ENCODE measurements at regions not wholly inside any gene's neighbourhood (a gene's known extent, or its start where the extent isn't known, plus 50 kb on each side); places are given as distances from the start of the nearest gene placed in this dataset.

DNA sequence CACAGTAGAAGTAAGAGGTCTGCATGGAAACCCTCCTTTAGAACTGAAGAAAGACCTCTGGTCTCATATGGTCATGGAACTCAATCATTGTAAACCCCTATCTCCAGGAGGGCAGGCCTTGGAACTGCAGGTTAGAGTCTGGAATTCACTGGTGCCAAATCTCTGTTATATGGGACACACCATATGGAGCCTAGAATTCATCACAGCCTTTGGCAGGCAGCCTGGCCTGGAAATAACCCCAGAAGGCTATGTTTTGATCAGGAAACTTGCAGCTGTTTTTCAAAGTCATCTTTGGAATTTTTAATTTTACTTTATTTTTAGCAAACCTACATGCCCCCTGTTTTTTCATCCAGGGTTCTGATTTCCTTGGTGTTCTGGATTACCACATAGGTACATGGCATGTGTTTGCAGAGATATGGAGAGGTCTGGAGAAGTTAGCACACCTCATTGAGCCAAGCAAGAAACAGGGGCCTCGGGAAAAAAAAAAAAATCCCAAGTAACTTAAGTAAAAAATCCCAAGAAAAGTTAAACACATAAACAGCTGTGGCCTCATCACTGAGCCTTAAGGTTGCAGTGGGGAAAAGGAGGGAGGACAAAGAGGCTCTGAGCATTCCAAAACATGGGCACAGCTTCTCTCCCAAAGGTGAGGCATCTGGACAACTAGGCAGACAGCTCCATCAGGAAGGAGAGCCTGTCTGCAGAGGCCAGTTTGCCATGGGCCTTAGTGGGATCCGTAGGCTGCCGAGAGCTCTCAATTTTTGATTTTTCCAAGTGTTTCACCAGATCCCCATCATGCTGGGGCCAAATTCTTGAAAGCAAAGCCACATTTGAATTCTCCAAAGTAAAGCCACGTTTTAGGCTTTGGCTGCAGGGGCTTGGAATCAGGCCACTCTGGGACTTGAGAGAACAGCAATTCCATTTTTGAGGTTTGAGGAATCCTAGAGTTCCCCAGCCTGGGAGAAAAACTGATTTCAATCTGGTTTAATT lies 339.6 kb upstream of the TBX3 start:
- no peaks in the 10 kb centered on the region for H3K4me1 Mint-ChIP-seq (ENCODE audit: low read depth)
- no peak overlapping the region for H3K4me3 Mint-ChIP-seq
- no peaks in the 10 kb centered on the region for H3K36me3 Mint-ChIP-seq (ENCODE audit: insufficient read depth)
- ATAC-seq = no peak
- DNase-seq = no peak
- no peaks in the 10 kb centered on the region for H3K27me3 Mint-ChIP-seq (ENCODE audit: low read depth)
- H3K9me3 Mint-ChIP-seq = peaks cover 21% of the 10 kb centered on the region

GRCh38 chr12:115020091-115020490 lies 336.1 kb upstream of the TBX3 start:
- Mint-ChIP-seq H3K4me1 (ENCODE audit: low read depth) (no peaks in the 10 kb centered on the region), H3K36me3 (ENCODE audit: insufficient read depth) (no peaks in the 10 kb centered on the region), H3K9me3 (peaks cover 19% of the 10 kb centered on the region), H3K27me3 (ENCODE audit: low read depth) (peaks cover 2% of the 10 kb centered on the region), H3K4me3 (no peak overlapping the region)
- ATAC-seq = no peak
- DNase-seq = no peak

GRCh38 chr12:115017346-115017745 lies 333.4 kb upstream of the TBX3 start:
- Mint-ChIP-seq H3K36me3 (ENCODE audit: insufficient read depth) (no peaks in the 10 kb centered on the region), H3K27me3 (ENCODE audit: low read depth) (peaks cover 2% of the 10 kb centered on the region), H3K4me1 (ENCODE audit: low read depth) (no peaks in the 10 kb centered on the region), H3K9me3 (peaks cover 24% of the 10 kb centered on the region), H3K4me3 (no peak overlapping the region)
- ATAC-seq (no peak), DNase-seq (no peak)

GRCh38 chr12:115013236-115013981 lies 329.4 kb upstream of the TBX3 start:
- DNase-seq = no peak
- ATAC-seq = no peak
- no peaks in the 10 kb centered on the region for H3K4me1 Mint-ChIP-seq (ENCODE audit: low read depth)
- peaks cover 2% of the 10 kb centered on the region for H3K27me3 Mint-ChIP-seq (ENCODE audit: low read depth)
- peaks cover 15% of the 10 kb centered on the region for H3K9me3 Mint-ChIP-seq
- H3K36me3 Mint-ChIP-seq (ENCODE audit: insufficient read depth) = no peaks in the 10 kb centered on the region
- H3K4me3 Mint-ChIP-seq = no peak overlapping the region

DNA sequence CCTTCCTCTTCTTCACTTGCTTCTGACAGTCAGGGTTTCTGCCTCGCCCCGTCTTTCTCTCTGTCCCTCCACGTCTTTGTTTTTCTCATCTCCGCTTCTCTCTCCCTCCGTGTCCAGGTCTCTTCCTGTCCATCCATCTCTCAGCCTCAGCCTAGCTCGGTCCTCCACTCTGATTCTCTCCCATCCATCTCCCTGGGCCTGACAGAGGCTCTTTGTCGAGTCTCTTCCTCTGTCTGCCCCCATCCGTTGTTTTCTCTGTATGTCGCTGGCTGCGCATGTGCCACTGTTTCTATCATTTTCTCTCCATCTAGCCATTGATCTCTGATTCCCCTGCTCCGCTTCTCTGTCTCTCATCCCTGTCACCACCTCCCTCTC lies 328.9 kb upstream of the TBX3 start:
- no peak for DNase-seq
- H3K36me3 Mint-ChIP-seq (ENCODE audit: insufficient read depth) = no peaks in the 10 kb centered on the region
- no peak for ATAC-seq
- H3K4me1 Mint-ChIP-seq (ENCODE audit: low read depth) = no peaks in the 10 kb centered on the region
- H3K4me3 Mint-ChIP-seq = no peak overlapping the region
- H3K27me3 Mint-ChIP-seq (ENCODE audit: low read depth) = peaks cover 2% of the 10 kb centered on the region
- H3K9me3 Mint-ChIP-seq = peaks cover 10% of the 10 kb centered on the region

GRCh38 chr12:115011703-115012102 lies 327.7 kb upstream of the TBX3 start:
- Mint-ChIP-seq H3K36me3 (ENCODE audit: insufficient read depth) (no peaks in the 10 kb centered on the region), H3K4me3 (no peak overlapping the region), H3K27me3 (ENCODE audit: low read depth) (peaks cover 2% of the 10 kb centered on the region), H3K4me1 (ENCODE audit: low read depth) (no peaks in the 10 kb centered on the region), H3K9me3 (peaks cover 10% of the 10 kb centered on the region)
- no peak for DNase-seq
- ATAC-seq = no peak

DNA sequence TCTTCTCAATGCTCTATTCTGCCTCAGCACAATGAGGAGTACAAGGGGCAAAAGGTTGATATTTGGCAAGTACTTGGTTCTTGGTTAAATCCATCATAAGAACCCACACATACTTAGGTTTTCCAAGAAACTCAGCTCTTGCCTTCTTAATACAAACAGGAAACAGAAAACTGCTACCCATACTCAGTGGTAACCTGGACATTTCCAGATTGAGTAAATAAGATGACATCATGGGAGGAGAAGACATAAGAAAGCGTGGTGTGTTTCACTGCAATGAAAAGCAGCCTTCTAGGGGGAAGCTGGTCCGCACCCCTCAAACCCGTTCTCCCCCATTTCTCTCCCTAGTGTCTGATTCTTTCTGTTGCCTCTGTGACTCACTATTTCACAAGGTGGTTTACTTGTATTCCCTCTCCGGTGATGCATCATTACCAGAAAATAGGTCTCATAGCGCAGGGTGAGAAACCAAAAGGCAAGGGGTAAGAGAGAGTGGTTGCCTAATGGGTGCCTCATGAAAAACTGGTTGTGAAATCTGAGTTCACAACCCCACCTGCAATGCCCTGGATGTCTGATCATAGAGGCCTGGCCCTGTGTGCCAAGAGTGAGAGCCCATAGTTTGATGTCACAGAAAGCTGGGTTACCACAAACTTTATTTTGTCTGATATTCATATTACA lies 326.5 kb upstream of the TBX3 start:
- ATAC-seq = no peak
- Mint-ChIP-seq H3K4me1 (ENCODE audit: low read depth) (no peaks in the 10 kb centered on the region), H3K4me3 (no peak overlapping the region), H3K9me3 (peaks cover 10% of the 10 kb centered on the region), H3K27me3 (ENCODE audit: low read depth) (no peaks in the 10 kb centered on the region), H3K36me3 (ENCODE audit: insufficient read depth) (no peaks in the 10 kb centered on the region)
- DNase-seq = no peak

- no peaks in the 10 kb centered on the region for H3K27me3 Mint-ChIP-seq (ENCODE audit: low read depth)
Measured at GRCh38 chr12:115008929-115009328, 325.0 kb upstream of the TBX3 start.

DNA sequence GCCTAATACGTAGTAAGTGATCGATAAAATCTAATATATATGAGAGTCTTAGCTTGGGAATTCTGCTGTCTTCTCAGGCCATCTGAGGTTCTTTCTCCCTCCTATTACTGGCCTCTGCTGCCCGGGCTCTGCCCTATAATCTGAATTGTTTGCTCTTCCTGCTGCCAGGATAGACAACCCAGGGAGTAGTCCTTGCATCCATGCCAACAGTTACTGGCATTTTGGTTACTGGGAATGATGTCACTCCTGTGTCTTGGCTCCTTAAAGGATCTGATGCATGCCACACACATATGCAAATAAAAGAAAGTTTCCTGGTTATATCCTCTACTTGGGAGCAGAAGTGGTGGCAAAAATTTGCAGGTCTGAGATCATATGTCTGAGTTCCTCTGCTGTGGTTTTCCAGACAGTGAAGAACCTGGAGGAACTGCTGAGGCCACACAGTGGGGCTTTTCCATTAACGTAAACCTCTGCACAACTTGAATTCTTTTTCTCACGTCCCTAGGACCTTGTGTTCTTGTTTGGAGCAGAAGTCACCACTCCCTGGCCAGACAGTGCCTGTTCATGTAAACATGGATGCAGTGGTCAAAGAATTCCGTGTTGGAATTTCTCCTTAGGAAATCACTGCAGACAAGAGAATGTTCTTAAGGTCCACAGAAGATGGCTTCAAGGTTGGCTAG lies 320.6 kb upstream of the TBX3 start:
- Mint-ChIP-seq H3K9me3 (no peaks in the 10 kb centered on the region), H3K36me3 (ENCODE audit: insufficient read depth) (no peaks in the 10 kb centered on the region), H3K27me3 (ENCODE audit: low read depth) (no peaks in the 10 kb centered on the region), H3K4me1 (ENCODE audit: low read depth) (no peaks in the 10 kb centered on the region), H3K4me3 (no peak overlapping the region)
- no peak for ATAC-seq
- DNase-seq = no peak

More at GRCh38 chr12:115008929-115009328, 325.0 kb upstream of the TBX3 start:
- H3K9me3 Mint-ChIP-seq = peaks cover 10% of the 10 kb centered on the region
- no peaks in the 10 kb centered on the region for H3K36me3 Mint-ChIP-seq (ENCODE audit: insufficient read depth)
- H3K4me3 Mint-ChIP-seq = no peak overlapping the region
- ATAC-seq (no peak), DNase-seq (no peak)
- H3K4me1 Mint-ChIP-seq (ENCODE audit: low read depth) = no peaks in the 10 kb centered on the region

- ATAC-seq (no peak), DNase-seq (no peak)
- Mint-ChIP-seq H3K36me3 (ENCODE audit: insufficient read depth) (no peaks in the 10 kb centered on the region), H3K9me3 (no peaks in the 10 kb centered on the region), H3K4me3 (no peak overlapping the region), H3K27me3 (ENCODE audit: low read depth) (no peaks in the 10 kb centered on the region), H3K4me1 (ENCODE audit: low read depth) (no peaks in the 10 kb centered on the region)
Measured at GRCh38 chr12:115002434-115002833, 318.5 kb upstream of the TBX3 start.

- ATAC-seq (no peak), DNase-seq (no peak)
- H3K4me3 Mint-ChIP-seq = no peak overlapping the region
- no peaks in the 10 kb centered on the region for H3K9me3 Mint-ChIP-seq
- H3K4me1 Mint-ChIP-seq (ENCODE audit: low read depth) = no peaks in the 10 kb centered on the region
- H3K36me3 Mint-ChIP-seq (ENCODE audit: insufficient read depth) = no peaks in the 10 kb centered on the region
- H3K27me3 Mint-ChIP-seq (ENCODE audit: low read depth) = no peaks in the 10 kb centered on the region
Measured at GRCh38 chr12:115001571-115002180, 317.7 kb upstream of the TBX3 start.

- Mint-ChIP-seq H3K4me3 (no peak overlapping the region), H3K36me3 (ENCODE audit: insufficient read depth) (no peaks in the 10 kb centered on the region), H3K4me1 (ENCODE audit: low read depth) (no peaks in the 10 kb centered on the region), H3K27me3 (ENCODE audit: low read depth) (no peaks in the 10 kb centered on the region), H3K9me3 (peaks cover 3% of the 10 kb centered on the region)
- ATAC-seq (no peak), DNase-seq (no peak)
Measured at GRCh38 chr12:115000038-115000437, 316.1 kb upstream of the TBX3 start.

DNA sequence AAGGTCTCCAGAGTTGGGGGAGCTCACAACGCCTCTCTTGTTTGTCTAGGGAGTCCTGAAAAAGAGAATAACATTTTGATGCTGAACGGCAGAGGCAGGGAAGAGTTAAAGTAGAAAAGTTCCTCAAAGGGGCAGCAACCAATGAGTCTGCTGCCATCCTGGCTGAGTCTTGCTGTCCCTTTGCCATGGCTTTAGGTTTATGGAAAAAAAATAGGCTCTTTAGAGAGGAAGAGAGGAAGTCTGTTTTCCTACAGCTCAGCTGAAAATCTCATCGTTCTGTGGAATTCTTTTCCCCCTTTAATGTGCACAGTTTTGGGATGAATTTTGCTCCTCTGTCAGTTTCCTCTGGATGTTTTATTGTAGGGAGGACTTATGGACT lies 314.8 kb upstream of the TBX3 start:
- H3K36me3 Mint-ChIP-seq (ENCODE audit: insufficient read depth) = no peaks in the 10 kb centered on the region
- no peaks in the 10 kb centered on the region for H3K27me3 Mint-ChIP-seq (ENCODE audit: low read depth)
- no peaks in the 10 kb centered on the region for H3K4me1 Mint-ChIP-seq (ENCODE audit: low read depth)
- DNase-seq = no peak
- no peak for ATAC-seq
- peaks cover 3% of the 10 kb centered on the region for H3K9me3 Mint-ChIP-seq
- no peak overlapping the region for H3K4me3 Mint-ChIP-seq
